HG03460 (cell line): ENCODE measurements at regions not wholly inside any gene's neighbourhood (a gene's known extent, or its start where the extent isn't known, plus 50 kb on each side); places are given as distances from the start of the nearest gene placed in this dataset.
"Not testable (repeated sequence)": the region's sequence is repeated elsewhere in the genome, so short reads cannot be mapped to it uniquely, and the experiment has no call there.

Source experiments
- ATAC-seq: cut with Tn5 transposase; IDR thresholded peaks from one replicate; pipeline ENCODE4 v1.9.1; 2021; ENCODE audit not compliant: unreplicated experiment

DNA sequence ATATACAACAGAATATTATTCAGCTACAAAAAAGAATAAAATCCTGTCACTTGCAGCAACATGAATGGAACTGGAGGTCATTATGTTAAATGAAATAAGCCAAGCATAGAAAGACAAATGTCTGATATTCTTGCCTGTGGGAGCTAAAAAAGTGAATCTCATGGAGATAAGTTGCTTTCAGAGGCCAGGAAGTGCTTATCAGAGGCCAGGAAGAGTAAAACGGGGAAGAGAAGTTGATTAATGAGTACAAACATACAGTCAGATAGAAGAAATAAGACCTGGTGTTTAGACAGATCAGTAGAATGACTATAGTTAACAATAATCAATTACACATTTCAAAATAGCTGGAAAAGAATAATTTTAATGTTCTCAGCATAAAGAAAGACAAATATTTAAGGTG lies 54.4 kb upstream of the CPHXL start:
- no peak for ATAC-seq

DNA sequence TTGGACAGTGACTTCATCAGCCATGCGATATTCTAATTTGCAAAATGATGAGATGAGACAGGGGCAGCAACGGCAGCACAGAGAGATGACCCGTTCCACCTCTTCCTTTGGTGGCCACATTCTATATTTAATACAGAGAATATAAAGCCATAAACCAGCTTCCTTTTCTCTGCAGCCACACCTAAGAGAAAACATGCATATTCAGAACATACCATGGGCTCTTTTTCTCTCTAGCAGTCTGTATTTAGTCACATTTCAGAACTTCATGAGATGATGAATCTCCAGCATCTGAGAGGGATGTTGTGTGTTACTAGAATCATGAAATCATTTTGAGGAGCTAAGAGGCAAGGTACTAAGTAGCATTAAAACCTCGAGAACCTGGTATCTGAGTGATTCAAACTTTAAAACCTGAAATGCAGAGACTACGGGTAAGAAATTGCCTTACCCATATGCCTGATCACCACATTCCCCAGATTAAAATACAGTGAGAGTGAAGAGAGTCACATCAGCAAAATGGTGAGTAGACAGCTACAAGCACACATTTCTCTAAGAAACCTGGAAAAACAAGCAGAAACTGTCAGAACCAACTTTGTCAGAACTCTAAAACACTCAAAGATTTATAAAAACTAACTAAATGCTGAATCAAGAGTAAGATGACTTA lies 55.5 kb upstream of the CPHXL start:
- ATAC-seq = no peak

DNA sequence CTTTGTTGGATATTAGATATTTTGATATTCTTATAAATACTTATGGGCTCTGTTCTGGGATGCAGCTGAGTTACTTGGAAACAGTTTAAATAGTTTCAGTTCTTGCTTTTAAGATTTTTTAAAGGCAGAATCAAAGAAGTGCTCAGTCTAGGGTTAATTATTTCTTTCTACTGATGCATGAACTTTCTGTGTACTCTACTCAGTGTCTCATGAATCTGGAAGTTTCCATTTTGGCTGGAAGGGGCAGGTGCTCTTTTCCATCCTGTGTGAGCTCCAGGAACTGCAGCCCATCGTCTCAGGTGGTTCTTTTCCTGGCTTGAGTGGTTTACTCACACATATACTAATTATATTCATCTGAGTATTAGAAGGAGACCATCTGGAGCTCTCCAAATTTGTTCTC lies 61.1 kb upstream of the CPHXL start:
- no peak for ATAC-seq

DNA sequence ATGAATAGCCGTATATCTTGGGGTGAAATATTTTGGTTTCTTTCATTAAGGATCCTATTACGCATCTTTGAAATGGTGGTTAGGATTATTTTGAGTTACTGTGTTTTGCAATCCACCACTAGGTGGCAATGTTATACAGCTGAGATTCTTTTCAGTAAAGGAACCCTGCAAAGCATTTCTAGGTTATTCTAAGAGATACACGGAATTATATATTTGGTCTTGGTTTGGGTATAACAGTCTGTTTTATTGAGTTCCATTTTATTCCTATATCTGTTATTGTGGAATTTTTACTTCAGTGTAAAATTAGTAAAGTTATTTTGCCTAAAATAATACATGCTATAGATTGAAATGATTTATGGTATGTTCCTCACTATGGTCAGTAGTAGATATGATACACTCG lies 62.9 kb upstream of the CPHXL start:
- peak; percentile 70 for ATAC-seq

DNA sequence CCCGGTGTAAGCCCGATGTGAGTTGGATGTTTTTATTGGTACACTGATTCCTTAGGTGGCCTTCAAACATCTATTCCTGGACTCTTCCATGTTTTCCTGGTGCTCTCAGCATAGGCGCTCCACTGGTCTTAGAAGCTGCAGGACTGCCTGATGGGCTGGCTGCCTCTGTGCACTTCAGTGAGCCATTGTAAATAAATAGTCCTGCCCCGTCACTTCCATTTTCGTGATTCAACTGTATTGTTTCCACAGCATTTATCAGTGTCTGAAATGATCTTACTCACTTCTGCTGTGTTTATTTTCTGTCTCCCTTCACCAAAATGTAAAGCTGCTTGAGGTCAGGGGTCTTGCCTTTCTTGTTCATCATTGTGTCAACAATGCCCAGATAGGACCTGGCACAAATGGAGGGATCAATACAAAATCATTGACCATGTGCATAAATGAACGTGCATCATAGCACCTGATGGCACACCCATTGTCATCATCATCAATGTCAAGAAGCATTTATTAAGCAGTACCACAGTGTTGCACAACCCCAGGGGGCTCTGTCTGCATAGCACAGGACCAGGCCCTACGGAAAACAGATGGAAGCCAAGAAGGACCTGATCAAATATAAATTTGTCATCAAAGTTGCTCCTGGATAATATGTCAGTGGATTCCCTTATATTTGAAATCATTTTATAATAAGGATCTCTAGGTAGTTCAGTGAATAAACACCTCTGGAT lies 66.6 kb upstream of the CPHXL start:
- ATAC-seq = no peak

DNA sequence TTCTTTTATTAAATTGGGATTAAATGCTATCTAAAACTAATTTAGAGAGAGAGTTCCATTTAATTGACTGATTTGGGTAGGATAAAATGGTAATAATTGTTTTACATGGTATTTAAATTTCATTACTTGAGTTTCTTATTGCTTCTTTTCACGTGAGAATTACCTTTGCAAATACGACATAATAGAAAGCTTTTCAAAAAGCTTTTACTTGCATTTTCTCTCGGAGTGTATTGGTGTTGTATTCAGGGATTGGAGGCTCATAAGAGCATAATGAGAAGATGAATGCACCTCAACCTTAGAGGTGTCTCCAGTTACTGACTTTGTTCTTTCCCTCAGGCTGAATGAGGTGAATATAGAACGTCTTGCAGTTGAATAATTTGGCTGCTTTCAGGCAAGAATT lies 67.4 kb upstream of the CPHXL start:
- no peak for ATAC-seq

DNA sequence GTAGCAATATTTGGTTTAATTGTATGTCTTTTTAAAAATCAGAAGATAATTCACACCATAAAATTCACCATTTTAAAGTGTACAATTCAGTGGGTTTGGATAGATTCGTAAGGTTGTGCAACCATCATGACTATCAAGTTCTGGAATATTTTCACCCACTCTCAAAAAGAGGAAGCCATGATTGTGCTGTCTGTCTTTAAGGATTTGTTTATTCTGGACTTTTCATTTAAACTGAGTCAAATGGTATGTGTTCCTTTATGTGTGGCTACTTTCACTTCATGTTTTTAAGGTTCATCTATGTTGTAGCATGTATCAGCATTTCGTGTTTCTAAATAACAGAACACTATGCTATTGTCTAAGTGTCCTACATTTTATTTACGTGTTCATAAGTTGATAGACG lies 68.1 kb upstream of the CPHXL start:
- no peak for ATAC-seq

DNA sequence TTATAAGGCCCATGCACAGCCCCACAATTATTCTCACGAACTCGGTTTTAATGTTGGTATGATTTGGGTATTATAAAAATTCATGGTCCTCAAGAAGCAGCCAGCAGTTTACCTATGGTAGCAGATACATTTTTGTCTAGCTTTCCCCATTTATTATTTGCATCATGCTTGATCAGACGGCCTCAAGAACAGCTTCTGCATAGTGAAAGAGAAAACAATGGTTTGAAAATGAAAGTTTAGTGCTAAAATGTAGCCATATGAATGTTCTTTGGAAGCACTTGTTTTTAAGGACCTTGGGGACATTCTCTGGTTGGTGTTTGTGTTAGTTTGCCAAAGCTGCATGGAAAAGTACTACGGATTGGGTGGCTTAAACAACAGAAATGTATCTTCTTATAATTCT lies 72.4 kb upstream of the CPHXL start:
- no peak for ATAC-seq

DNA sequence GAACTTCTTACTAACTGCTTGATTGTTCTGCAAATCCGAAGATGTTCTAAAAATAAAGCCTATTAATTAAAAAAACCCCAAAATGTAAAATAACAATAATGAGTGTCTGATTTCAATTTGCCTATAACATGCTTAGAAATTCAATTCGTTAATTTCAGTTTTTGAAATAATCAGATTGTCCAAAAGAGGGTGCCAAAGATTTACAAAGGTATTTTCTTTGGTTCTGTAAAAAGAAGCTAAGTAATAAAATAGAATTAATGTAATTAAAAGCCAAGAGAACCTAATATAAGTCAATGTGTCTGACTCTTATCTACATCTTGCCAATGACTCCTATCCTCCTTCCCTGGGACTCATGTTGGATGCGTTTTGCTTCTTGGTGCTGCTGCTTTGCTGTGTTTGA lies 75.0 kb upstream of the CPHXL start:
- ATAC-seq = no peak

DNA sequence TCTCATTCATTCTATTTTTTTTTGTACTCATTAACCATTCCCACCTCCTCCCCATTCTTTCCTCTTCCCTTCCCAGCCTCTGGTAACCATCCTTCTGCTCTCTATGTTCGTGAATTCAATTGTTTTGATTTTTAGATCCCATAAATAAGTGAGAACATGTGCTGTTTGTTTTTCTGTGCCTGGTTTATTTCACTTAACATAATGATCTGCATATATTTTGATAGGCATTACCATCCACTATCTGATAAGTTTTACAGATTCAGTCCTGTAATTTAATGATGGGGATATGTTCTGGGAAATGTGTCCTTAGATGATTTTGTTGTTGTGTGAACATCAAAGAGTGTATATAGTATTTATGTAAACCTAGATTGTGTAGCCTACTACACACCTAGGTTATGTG lies 77.5 kb upstream of the CPHXL start:
- no peak for ATAC-seq

DNA sequence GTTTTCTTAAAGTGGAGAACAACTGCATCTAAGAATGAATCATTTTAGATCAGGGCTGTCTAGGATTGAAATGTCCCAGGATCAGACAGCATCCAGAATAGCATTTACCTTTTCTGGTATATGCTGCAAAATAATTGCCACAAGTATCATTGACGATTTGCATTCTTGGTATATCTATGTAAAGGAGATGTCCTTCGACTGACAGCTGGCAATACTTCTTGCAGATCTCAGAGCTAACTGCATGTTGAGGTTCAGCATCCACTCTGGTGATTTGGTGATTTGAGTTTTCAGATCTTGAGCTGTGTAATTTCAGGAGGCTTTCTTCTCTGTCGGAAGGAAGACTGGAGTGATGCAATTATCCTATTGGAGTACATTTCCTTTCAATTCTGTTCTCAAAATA lies 78.1 kb upstream of the CPHXL start:
- no peak for ATAC-seq

DNA sequence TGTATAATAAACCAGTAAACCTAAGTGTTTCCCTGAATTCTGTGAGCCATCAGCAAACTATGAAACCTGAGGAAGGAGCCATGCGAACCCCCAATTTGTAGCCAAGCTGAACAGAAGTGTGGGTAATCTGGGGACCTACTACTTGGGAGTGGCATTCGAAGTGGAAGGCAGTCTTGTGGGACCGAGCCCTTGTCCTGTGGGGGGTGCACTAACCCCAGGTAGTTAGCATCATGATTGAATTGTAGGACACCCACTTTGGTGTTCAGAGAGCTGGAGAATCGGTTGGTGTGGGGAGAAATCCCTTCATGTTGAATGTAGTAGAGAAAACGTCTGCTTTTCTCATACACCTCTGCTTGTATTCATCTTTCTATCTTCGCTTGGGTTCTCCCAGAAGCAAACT lies 79.7 kb upstream of the CPHXL start:
- no peak for ATAC-seq

DNA sequence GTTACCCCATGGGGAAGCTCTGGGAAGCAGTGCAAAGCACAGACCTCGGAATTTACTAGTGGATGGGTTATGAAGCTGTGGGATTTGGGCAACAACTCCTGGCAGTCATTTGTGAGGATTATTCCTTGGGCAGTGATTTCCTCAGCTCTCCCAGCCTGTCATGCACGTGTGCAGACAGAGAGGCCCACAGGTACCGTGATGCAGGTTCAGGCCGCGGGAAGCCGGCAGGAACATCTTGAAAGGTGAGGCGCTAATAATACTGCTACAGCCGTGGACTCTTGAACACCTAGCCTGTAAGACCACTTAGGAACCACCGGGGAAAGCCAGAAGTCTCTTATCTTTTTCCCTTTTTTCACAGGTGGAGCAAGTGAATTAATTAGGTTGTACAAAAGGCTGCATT lies 80.2 kb upstream of the CPHXL start:
- no peak for ATAC-seq

DNA sequence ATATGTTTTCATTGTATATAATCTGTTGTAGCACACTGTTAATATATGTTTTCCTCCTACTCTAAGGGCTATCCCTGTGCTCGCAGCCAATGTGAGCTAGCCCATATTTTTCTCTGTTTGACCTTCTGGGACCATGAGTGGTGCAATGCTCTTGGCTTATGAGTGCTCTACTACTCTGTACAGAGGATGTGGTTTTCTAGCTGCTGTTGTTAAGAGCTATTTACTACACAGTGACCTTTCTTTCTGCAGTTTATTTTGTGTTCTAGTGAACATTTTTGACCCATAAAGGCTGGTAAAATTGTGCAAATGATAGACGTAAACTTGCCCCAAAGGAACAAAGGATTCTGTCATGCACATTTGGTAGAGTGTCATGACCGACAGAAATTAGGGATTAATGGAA lies 84.1 kb upstream of the CPHXL start:
- ATAC-seq = no peak

DNA sequence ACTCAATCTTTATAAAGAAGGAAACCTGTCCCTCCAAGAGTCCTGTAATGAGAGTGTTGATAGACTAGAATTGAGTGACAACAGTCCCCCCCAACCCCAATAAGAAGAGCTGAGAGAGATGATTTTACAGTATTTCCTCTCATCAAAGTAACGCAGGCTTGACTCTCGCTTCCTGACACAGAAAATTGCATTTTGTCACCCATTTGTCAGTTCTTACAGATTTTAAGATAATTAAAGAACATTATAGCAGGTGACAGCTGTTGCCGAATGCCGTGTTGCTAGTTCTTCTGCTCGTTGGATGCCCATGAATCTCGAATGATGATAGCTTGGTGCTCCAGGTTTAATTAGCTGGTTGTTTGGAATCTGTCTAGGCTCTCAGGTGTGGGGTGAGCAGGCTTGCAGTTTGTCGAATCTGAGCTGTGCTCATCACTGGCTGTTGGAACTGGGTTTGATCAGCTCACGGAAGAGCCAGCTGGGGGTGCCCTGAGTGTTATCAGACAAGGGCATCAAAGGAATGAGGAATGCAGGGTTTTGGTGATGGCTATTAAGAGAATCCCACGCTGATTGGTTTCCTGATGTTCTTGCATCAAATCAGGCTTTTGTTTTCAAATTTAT lies 84.8 kb upstream of the CPHXL start:
- ATAC-seq = no peak

DNA sequence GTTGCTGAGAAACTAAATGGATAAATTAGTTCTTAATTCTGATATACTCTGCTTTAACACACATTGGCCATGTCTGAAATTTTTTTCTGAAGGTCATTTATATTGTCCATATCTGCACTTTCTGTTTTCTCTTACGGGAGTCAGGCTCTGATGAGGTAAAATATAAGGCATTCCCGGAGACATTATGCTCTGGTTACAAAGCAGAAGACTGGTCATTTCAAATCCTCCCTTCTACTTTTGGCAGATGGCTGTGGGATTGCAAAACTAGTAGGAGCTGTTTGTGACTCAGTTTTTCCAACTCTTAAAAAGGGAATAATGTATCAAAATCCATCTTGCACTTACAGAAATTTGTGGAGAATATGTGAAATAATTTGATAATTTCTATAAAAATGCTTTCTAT lies 92.2 kb upstream of the CPHXL start:
- ATAC-seq = no peak

DNA sequence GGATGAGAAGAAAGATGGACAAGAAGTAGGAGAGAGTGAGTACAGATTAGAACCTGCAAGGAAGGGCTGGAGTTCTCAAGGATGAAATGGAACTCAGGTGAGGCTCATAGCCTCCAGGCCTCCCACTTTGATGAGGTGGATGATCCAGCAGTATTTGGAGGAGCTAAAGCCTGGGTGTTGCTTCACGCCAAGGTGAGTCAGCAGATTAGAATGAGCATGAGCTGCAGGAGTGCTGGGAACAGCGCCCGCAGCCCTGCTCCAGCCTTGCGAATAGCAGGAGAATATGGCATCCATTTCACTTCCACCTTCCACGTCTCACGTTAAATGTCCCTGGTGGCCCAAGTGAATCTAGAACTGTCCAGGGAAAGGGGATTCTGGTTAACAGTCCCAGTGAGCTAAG lies 94.4 kb upstream of the CPHXL start:
- no peak for ATAC-seq

DNA sequence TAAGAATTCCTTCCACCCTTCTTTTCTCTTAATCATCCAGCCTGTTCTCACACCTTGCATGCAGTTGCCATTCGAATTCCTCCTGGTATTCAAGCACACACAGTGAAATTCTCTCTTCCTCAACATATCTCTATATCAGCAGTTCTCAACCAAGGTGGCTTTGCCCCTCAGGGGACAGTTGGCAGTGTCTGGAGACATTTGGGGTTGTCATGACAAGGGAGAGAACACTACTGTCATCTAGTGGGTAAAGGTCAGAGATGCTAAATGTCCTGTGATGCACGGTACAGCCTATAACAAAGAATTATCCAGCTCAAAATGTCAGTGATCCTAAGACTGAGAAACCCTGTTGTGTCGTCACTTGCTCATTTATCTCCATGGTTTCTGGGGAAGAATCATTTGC lies 94.8 kb upstream of the CPHXL start:
- ATAC-seq = no peak

DNA sequence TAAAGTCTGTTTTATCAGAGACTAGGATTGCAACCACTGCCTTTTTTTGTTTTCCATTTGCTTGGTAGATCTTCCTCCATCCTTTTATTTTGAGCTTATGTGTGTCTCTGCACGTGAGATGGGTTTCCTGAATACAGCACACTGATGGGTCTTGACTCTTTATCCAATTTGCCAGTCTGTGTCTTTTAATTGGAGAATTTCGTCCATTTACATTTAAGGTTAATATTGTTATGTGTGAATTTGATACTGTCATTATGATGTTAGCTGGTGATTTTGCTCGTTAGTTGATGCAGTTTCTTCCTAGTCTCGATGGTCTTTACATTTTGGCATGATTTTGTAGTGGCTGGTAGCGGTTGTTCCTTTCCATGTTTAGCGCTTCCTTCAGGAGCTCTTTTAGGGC lies 99.5 kb upstream of the CPHXL start:
- ATAC-seq = not testable (repeated sequence)

DNA sequence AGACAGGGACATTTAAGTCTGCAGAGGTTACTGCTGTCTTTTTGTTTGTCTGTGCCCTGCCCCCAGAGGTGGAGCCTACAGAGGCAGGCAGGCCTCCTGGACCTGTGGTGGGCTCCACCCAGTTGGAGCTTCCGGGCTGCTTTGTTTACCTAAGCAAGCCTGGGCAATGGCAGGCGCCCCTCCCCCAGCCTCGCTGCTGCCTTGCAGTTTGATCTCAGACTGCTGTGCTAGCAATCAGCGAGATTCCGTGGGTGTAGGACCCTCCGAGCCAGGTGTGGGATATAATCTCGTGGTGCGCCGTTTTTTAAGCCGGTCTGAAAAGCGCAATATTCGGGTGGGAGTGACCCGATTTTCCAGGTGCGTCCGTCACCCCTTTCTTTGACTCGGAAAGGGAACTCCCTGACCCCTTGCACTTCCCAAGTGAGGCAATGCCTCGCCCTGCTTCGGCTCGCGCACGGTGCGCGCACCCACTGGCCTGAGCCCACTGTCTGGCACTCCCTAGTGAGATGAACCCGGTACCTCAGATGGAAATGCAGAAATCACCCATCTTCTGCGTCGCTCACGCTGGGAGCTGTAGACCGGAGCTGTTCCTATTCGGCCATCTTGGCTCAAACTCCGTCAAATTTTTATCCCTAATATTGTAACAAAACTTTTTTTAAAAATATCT lies 101.2 kb upstream of the CPHXL start:
- not testable (repeated sequence) for ATAC-seq

DNA sequence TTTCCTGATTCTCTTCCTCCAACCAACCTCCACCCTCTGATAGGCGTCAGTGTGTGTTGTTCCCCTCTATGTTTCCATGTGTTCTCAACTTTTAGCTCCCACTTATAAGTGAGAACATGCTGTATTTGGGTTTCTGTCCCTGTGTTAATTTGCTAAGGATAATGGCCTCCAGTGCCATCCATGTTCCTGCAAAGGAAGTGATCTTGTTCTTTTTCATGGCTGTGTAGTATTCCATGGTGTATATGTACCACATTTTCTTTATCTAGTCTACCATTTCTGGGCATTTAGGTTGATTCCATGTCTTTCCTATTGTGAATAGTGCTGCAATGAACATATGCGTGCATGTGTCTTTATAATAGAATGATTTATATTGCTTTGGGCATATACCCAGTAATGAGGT lies 107.1 kb upstream of the CPHXL start:
- ATAC-seq = not testable (repeated sequence)
